ENCODE measurements at regions not wholly inside any gene's neighbourhood (a gene's known extent, or its start where the extent isn't known, plus 50 kb on each side); places are given as distances from the start of the nearest gene placed in this dataset.

- TF ChIP-seq CTCF (IDR thresholded peaks at IDR 0.05): no peak
- no peak for TF ChIP-seq ZFX (IDR thresholded peaks at IDR 0.05; ENCODE audit: borderline replicate concordance)
Measured at GRCh38 chr5:108634617-108635288, 112.9 kb upstream of the FER start.

All from 22Rv1 (cell line).